ENCODE measurements at regions not wholly inside any gene's neighbourhood (a gene's known extent, or its start where the extent isn't known, plus 50 kb on each side); places are given as distances from the start of the nearest gene placed in this dataset.

DNA sequence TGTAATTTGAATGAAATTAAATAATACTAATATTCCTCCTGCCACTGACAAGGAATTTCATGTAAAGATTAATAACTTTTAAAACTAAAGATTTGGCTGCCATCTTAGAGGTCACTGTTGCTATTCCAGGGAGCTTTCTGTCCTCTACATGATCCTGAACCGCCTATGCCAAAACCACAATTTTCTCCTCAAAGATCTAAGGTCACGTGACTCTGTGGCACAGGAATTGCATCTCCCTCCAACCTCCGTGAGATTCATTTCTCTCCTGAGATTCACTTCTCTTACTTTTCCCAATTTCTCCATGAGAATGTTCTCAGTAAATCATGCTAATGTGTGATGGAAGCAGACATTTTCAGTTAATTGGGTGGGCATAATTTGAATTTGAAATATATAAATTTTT, 379.6 kb upstream of the TSHZ2 start:
- TF ChIP-seq, protein P1, sequence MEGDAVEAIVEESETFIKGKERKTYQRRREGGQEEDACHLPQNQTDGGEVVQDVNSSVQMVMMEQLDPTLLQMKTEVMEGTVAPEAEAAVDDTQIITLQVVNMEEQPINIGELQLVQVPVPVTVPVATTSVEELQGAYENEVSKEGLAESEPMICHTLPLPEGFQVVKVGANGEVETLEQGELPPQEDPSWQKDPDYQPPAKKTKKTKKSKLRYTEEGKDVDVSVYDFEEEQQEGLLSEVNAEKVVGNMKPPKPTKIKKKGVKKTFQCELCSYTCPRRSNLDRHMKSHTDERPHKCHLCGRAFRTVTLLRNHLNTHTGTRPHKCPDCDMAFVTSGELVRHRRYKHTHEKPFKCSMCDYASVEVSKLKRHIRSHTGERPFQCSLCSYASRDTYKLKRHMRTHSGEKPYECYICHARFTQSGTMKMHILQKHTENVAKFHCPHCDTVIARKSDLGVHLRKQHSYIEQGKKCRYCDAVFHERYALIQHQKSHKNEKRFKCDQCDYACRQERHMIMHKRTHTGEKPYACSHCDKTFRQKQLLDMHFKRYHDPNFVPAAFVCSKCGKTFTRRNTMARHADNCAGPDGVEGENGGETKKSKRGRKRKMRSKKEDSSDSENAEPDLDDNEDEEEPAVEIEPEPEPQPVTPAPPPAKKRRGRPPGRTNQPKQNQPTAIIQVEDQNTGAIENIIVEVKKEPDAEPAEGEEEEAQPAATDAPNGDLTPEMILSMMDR (IDR thresholded peaks at IDR 0.05 in 2 of 3, conservative IDR thresholded peaks at IDR 0.05 in 1 of 3; ENCODE audit: borderline replicate concordance in 1 of 3, insufficient read depth in 1 of 3, low read depth in 2 of 3, low read length in 2 of 3) = no peak
- TF ChIP-seq EZH2 (IDR thresholded peaks at IDR 0.05) (no peak), POLR2A (IDR thresholded peaks at IDR 0.05; ENCODE audit: borderline replicate concordance, extremely low read depth, insufficient read depth, insufficient read length) (no peak), POLR2AphosphoS5 (IDR thresholded peaks at IDR 0.05; ENCODE audit: low read depth, low read length) (no peak), EGR1 (IDR thresholded peaks at IDR 0.05; ENCODE audit: low read depth) (no peak), TCF7L2 (IDR thresholded peaks at IDR 0.05; ENCODE audit: borderline replicate concordance, extremely low read depth, insufficient read depth, insufficient read length) (no peak), EZH2phosphoT487 (IDR thresholded peaks at IDR 0.05; ENCODE audit: borderline replicate concordance) (no peak), FOSL1 (IDR thresholded peaks at IDR 0.05; ENCODE audit: low read depth) (no peak)
- TF ChIP-seq, protein P2, sequence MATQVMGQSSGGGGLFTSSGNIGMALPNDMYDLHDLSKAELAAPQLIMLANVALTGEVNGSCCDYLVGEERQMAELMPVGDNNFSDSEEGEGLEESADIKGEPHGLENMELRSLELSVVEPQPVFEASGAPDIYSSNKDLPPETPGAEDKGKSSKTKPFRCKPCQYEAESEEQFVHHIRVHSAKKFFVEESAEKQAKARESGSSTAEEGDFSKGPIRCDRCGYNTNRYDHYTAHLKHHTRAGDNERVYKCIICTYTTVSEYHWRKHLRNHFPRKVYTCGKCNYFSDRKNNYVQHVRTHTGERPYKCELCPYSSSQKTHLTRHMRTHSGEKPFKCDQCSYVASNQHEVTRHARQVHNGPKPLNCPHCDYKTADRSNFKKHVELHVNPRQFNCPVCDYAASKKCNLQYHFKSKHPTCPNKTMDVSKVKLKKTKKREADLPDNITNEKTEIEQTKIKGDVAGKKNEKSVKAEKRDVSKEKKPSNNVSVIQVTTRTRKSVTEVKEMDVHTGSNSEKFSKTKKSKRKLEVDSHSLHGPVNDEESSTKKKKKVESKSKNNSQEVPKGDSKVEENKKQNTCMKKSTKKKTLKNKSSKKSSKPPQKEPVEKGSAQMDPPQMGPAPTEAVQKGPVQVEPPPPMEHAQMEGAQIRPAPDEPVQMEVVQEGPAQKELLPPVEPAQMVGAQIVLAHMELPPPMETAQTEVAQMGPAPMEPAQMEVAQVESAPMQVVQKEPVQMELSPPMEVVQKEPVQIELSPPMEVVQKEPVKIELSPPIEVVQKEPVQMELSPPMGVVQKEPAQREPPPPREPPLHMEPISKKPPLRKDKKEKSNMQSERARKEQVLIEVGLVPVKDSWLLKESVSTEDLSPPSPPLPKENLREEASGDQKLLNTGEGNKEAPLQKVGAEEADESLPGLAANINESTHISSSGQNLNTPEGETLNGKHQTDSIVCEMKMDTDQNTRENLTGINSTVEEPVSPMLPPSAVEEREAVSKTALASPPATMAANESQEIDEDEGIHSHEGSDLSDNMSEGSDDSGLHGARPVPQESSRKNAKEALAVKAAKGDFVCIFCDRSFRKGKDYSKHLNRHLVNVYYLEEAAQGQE (IDR thresholded peaks at IDR 0.05; ENCODE audit: low read depth) = no peak
- TF ChIP-seq, protein P3, sequence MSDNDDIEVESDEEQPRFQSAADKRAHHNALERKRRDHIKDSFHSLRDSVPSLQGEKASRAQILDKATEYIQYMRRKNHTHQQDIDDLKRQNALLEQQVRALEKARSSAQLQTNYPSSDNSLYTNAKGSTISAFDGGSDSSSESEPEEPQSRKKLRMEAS (IDR thresholded peaks at IDR 0.05) = no peak

Data from HCT116 (cell line).